Neuronal stem cell (in vitro differentiated cells): ENCODE measurements at regions not wholly inside any gene's neighbourhood (a gene's known extent, or its start where the extent isn't known, plus 50 kb on each side); places are given as distances from the start of the nearest gene placed in this dataset.
"Not testable (repeated sequence)": the region's sequence is repeated elsewhere in the genome, so short reads cannot be mapped to it uniquely, and the experiment has no call there.

ENCODE experiments used
- DNase-seq: peaks from one replicate; pipeline ENCODE4 v3.0.0-alpha.2; 2013; ENCODE audit warnings: low spot score
- H2AFZ ChIP-seq: one replicate; pipeline ENCODE4 v1.6.1; 2013; ENCODE audit warnings: mild to moderate bottlenecking, low read length, inconsistent platforms
- H2AK5ac ChIP-seq: 2 replicates; pipeline ENCODE4 v1.6.1; 2013; ENCODE audit warnings: low read depth, mild to moderate bottlenecking, inconsistent platforms, low read length, moderate library complexity, mixed read lengths
- H2BK120ac ChIP-seq: 2 replicates; pipeline ENCODE4 v1.6.1; 2013; ENCODE audit warnings: low read depth, mild to moderate bottlenecking, inconsistent platforms, low read length, moderate library complexity, mixed read lengths
- H2BK12ac ChIP-seq: one replicate; pipeline ENCODE4 v1.6.1; 2013; ENCODE audit warnings: low read length, inconsistent platforms
- H2BK15ac ChIP-seq: 2 replicates; pipeline ENCODE4 v1.6.1; 2013; ENCODE audit warnings: mild to moderate bottlenecking, low read length, inconsistent platforms, mixed read lengths
- H2BK5ac ChIP-seq: one replicate; pipeline ENCODE4 v1.6.1; 2013; ENCODE audit warnings: inconsistent platforms, mild to moderate bottlenecking, low read length, moderate library complexity
- H3K14ac ChIP-seq: one replicate; pipeline ENCODE4 v1.6.1; 2013; ENCODE audit warnings: low read length, inconsistent platforms
- H3K18ac ChIP-seq: 2 replicates; pipeline ENCODE4 v1.6.1; 2013; ENCODE audit warnings: low read length, inconsistent platforms
- H3K23ac ChIP-seq: 2 replicates; pipeline ENCODE4 v1.6.1; 2013; ENCODE audit warnings: low read depth, mild to moderate bottlenecking, mixed read lengths, low read length, inconsistent platforms; ENCODE audit not compliant: poor library complexity
- H3K27ac ChIP-seq: replicated peaks from 3 replicates; pipeline ENCODE4 v1.5.1; 2013; ENCODE audit warnings: low read length, inconsistent platforms
- H3K27me3 ChIP-seq, 3 experiments: 2 replicates each; pipeline ENCODE4 v1.6.1; 2013; ENCODE audit warnings: low read length in 3 of 3, mild to moderate bottlenecking in 2 of 3, inconsistent platforms in 1 of 3, low read depth in 1 of 3, mixed read lengths in 1 of 3, moderate library complexity in 1 of 3; ENCODE audit not compliant: control insufficient read depth in 3 of 3, insufficient read depth in 3 of 3
- H3K36me3 ChIP-seq, 2 donors: replicated peaks in 1 of 2; 2 replicates each; pipeline ENCODE4 v1.6.1; 2013; ENCODE audit warnings: low read length in 2 of 2; ENCODE audit not compliant: control insufficient read depth in 2 of 2, insufficient read depth in 2 of 2
- H3K4ac ChIP-seq: 2 replicates; pipeline ENCODE4 v1.6.1; 2013; ENCODE audit warnings: inconsistent platforms, mild to moderate bottlenecking, low read length, moderate library complexity
- H3K4me1 ChIP-seq, 2 donors: 1 replicate in 1 of 2; 2 replicates in 1 of 2; pipeline ENCODE4 v1.6.1; 2013; ENCODE audit warnings: low read length in 2 of 2, low read depth in 1 of 2; ENCODE audit not compliant: control insufficient read depth in 2 of 2, insufficient read depth in 1 of 2
- H3K4me2 ChIP-seq: one replicate; pipeline ENCODE4 v1.6.1; 2013; ENCODE audit warnings: mild to moderate bottlenecking, low read length, inconsistent platforms; ENCODE audit not compliant: insufficient read depth, poor library complexity, severe bottlenecking
- H3K4me3 ChIP-seq, 2 donors: 2 replicates each; pipeline ENCODE4 v1.5.1; 2013; ENCODE audit warnings: low read length in 2 of 2, mild to moderate bottlenecking in 2 of 2, inconsistent platforms in 1 of 2, moderate library complexity in 1 of 2
- H3K79me1 ChIP-seq: one replicate; pipeline ENCODE4 v1.6.1; 2013; ENCODE audit warnings: low read depth, mild to moderate bottlenecking, inconsistent platforms, low read length, moderate library complexity
- H3K9ac ChIP-seq: one replicate; pipeline ENCODE4 v1.6.1; 2013; ENCODE audit warnings: mild to moderate bottlenecking, low read depth, low read length, inconsistent platforms; ENCODE audit not compliant: poor library complexity
- H3K9me3 ChIP-seq, 2 donors: replicated peaks in 1 of 2; 2 replicates each; pipeline versions ENCODE3 to v1.6.1; 2013; ENCODE audit warnings: low read length in 2 of 2, mild to moderate bottlenecking in 2 of 2, inconsistent platforms in 1 of 2, low read depth in 1 of 2, mixed read lengths in 1 of 2, moderate library complexity in 1 of 2; ENCODE audit not compliant: control insufficient read depth in 2 of 2, insufficient read depth in 1 of 2
- H4K8ac ChIP-seq: one replicate; pipeline ENCODE4 v1.6.1; 2013; ENCODE audit warnings: low read depth, mild to moderate bottlenecking, inconsistent platforms, low read length, moderate library complexity
- H4K91ac ChIP-seq: one replicate; pipeline ENCODE4 v1.6.1; 2013; ENCODE audit warnings: low read length, low read depth, mild to moderate bottlenecking, inconsistent platforms; ENCODE audit not compliant: poor library complexity
- WGBS, 2 donors: extraction: QIAGEN DNeasy Blood & Tissue Kit; methylation state at CpG; one replicate each; pipeline ENCODE4 v1.1.7; 2013; ENCODE audit warnings: missing lambda C conversion rate in 2 of 2, mixed read lengths in 1 of 2; ENCODE audit not compliant: insufficient read length in 2 of 2, insufficient replicate concordance in 1 of 2; ENCODE audit errors: extremely low coverage in 2 of 2; 5-methylcytosine and 5-hydroxymethylcytosine counted together

- H3K4ac ChIP-seq, H3K18ac ChIP-seq, H4K8ac ChIP-seq, H2AK5ac ChIP-seq, H2BK15ac ChIP-seq, H2BK120ac ChIP-seq, H4K91ac ChIP-seq, H3K4me1 ChIP-seq, H3K27ac ChIP-seq, H3K79me1 ChIP-seq, H3K23ac ChIP-seq, H2BK12ac ChIP-seq, DNase-seq, H3K4me3 ChIP-seq, H2AFZ ChIP-seq, H3K36me3 ChIP-seq, H3K14ac ChIP-seq, H3K9me3 ChIP-seq, H3K9ac ChIP-seq, H2BK5ac ChIP-seq: not testable (repeated sequence)
- H3K4me2 ChIP-seq, result peak overlapping the region; percentile 11
- H3K27me3 ChIP-seq, result peaks cover 0 to 24% (median 0%) of the 10 kb centered on the region in 3 experiments
- WGBS, 2 donors, result no CpG with 5 or more reads among the region's 5 CpGs
These were observed 130.8 kb downstream of the KBTBD2 start for GRCh38 chr7:32760755-32761154.

- not testable (repeated sequence) for H2AFZ ChIP-seq, H3K27ac ChIP-seq, H4K8ac ChIP-seq, H3K79me1 ChIP-seq, H2BK15ac ChIP-seq, H3K4me2 ChIP-seq, H4K91ac ChIP-seq, H3K4me3 ChIP-seq, H2BK12ac ChIP-seq, H3K4ac ChIP-seq, H3K9ac ChIP-seq, H3K9me3 ChIP-seq, DNase-seq, H2BK120ac ChIP-seq, H3K4me1 ChIP-seq, H3K23ac ChIP-seq, H3K36me3 ChIP-seq, H3K18ac ChIP-seq, H2BK5ac ChIP-seq, H3K14ac ChIP-seq, H2AK5ac ChIP-seq
- peaks cover 0 to 24% (median 0%) of the 10 kb centered on the region in 3 experiments for H3K27me3 ChIP-seq
- WGBS, 2 donors, result no CpG with 5 or more reads among the region's 3 CpGs
These were observed 131.7 kb downstream of the KBTBD2 start for GRCh38 chr7:32759859-32760258.

GRCh38 chr7:32753872-32754271 is 137.7 kb downstream of the KBTBD2 start:
- H3K4ac ChIP-seq, H3K9ac ChIP-seq, H3K79me1 ChIP-seq, DNase-seq, H3K36me3 ChIP-seq, H3K23ac ChIP-seq, H3K14ac ChIP-seq, H3K4me3 ChIP-seq, H2AK5ac ChIP-seq, H2BK15ac ChIP-seq, H3K27ac ChIP-seq, H3K4me1 ChIP-seq, H3K27me3 ChIP-seq, H4K91ac ChIP-seq, H2AFZ ChIP-seq, H2BK5ac ChIP-seq, H4K8ac ChIP-seq, H3K4me2 ChIP-seq, H2BK12ac ChIP-seq, H3K9me3 ChIP-seq, H3K18ac ChIP-seq, H2BK120ac ChIP-seq: not testable (repeated sequence)
- no CpG with 5 or more reads among the region's 29 CpGs for WGBS, 2 donors

- WGBS, 2 donors, result no CpG with 5 or more reads among the region's 2 CpGs
- H2BK12ac ChIP-seq, H2BK5ac ChIP-seq, H2AFZ ChIP-seq, H2BK120ac ChIP-seq, H4K8ac ChIP-seq, H3K27me3 ChIP-seq, H4K91ac ChIP-seq, H3K79me1 ChIP-seq, DNase-seq, H2AK5ac ChIP-seq, H3K23ac ChIP-seq, H3K4me3 ChIP-seq, H3K4me1 ChIP-seq, H3K9ac ChIP-seq, H3K14ac ChIP-seq, H3K9me3 ChIP-seq, H3K4ac ChIP-seq, H2BK15ac ChIP-seq, H3K18ac ChIP-seq, H3K27ac ChIP-seq, H3K4me2 ChIP-seq, H3K36me3 ChIP-seq: not testable (repeated sequence)
These were observed 143.2 kb downstream of the KBTBD2 start for GRCh38 chr7:32748337-32748736.
